IMR-90 (cell line): ENCODE measurements at regions not wholly inside any gene's neighbourhood (a gene's known extent, or its start where the extent isn't known, plus 50 kb on each side); places are given as distances from the start of the nearest gene placed in this dataset.

Source experiments
- ATAC-seq: fragments of 200-7000 bp; cut with Tn5 transposase; 2 replicates; pipeline ENCODE4 v1.9.1; 2020; ENCODE audit warnings: low read depth, mild to moderate bottlenecking, moderate library complexity
- BruUV-seq: library from RNA; stranded (reverse); fragments of 400-500 nt; replicated peaks from 2 replicates; lab custom pipeline; 2021; lab: Mats Ljungman, UMichigan
- CTCF ChIA-PET: fragments of 300-600 bp; formaldehyde crosslinking; extraction: SDS; loops from one replicate; lab custom pipeline; 2021; ENCODE audit warnings: antibody characterized with exemption; lab: Yijun Ruan, JAX
- POLR2A ChIA-PET: fragments of 300-600 bp; sonication (Branson Sonifier 250); formaldehyde crosslinking; loops from one replicate; lab custom pipeline; 2022; ENCODE audit warnings: antibody characterized with exemption; ENCODE audit not compliant: unreplicated experiment; lab: Charles Lee
- DNase-seq: peaks from one replicate; pipeline ENCODE4 v3.0.0; 2013
- H2AFZ ChIP-seq: replicated peaks from 2 replicates; pipeline ENCODE3; 2013; ENCODE audit warnings: low read length, mild to moderate bottlenecking; ENCODE audit not compliant: poor library complexity
- H2AK5ac ChIP-seq: 2 replicates; pipeline ENCODE4 v1.6.1; 2013; ENCODE audit warnings: low read depth, low read length, inconsistent platforms
- H2AK9ac ChIP-seq: replicated peaks from 2 replicates; pipeline ENCODE3; 2013; ENCODE audit warnings: mild to moderate bottlenecking, low read depth, low read length, moderate library complexity; ENCODE audit not compliant: poor library complexity
- H2BK120ac ChIP-seq: 2 replicates; pipeline ENCODE4 v1.6.1; 2013; ENCODE audit warnings: low read depth, low read length, inconsistent platforms
- H2BK15ac ChIP-seq: 3 replicates; pipeline ENCODE4 v1.6.1; 2013; ENCODE audit warnings: low read depth, low read length, inconsistent platforms
- H2BK20ac ChIP-seq: 2 replicates; pipeline ENCODE4 v1.6.1; 2013; ENCODE audit warnings: low read depth, mild to moderate bottlenecking, inconsistent platforms, low read length, moderate library complexity
- H2BK5ac ChIP-seq: 2 replicates; pipeline ENCODE4 v1.6.1; 2013; ENCODE audit warnings: mild to moderate bottlenecking, low read depth, low read length, inconsistent platforms; ENCODE audit not compliant: poor library complexity, severe bottlenecking
- H3K14ac ChIP-seq: replicated peaks from 2 replicates; pipeline ENCODE4 v1.6.1; 2013; ENCODE audit warnings: low read depth, low read length, inconsistent platforms
- H3K18ac ChIP-seq: 2 replicates; pipeline ENCODE4 v1.6.1; 2013; ENCODE audit warnings: low read depth, low read length, control low read depth
- H3K23ac ChIP-seq: 2 replicates; pipeline ENCODE4 v1.6.1; 2013; ENCODE audit warnings: low read depth, low read length, inconsistent platforms
- H3K27ac ChIP-seq: 2 replicates; pipeline ENCODE4 v1.5.1; 2013; ENCODE audit warnings: mild to moderate bottlenecking, control low read depth, low read length; ENCODE audit not compliant: insufficient read depth
- H3K27me3 ChIP-seq: 2 replicates; pipeline ENCODE4 v1.6.1; 2013; ENCODE audit warnings: low read length; ENCODE audit not compliant: control insufficient read depth, insufficient read depth
- H3K36me3 ChIP-seq: 2 replicates; pipeline ENCODE4 v1.6.1; 2013; ENCODE audit warnings: low read length, mixed read lengths; ENCODE audit not compliant: control insufficient read depth, insufficient read depth
- H3K4ac ChIP-seq: 2 replicates; pipeline ENCODE4 v1.6.1; 2013; ENCODE audit warnings: low read depth, low read length, inconsistent platforms
- H3K4me1 ChIP-seq: 2 replicates; pipeline ENCODE4 v1.6.1; 2013; ENCODE audit warnings: low read length, mixed read lengths; ENCODE audit not compliant: control insufficient read depth, insufficient read depth
- H3K4me2 ChIP-seq: 2 replicates; pipeline ENCODE4 v1.6.1; 2013; ENCODE audit warnings: low read depth, mild to moderate bottlenecking, control low read depth, low read length, moderate library complexity
- H3K4me3 ChIP-seq: 2 replicates; pipeline ENCODE4 v1.5.1; 2013; ENCODE audit warnings: low read depth, mild to moderate bottlenecking, control low read depth, low read length, moderate library complexity; ENCODE audit not compliant: insufficient read depth
- H3K56ac ChIP-seq: 2 replicates; pipeline ENCODE4 v1.6.1; 2013; ENCODE audit warnings: low read length, inconsistent platforms; ENCODE audit not compliant: insufficient read depth; ENCODE audit errors: extremely low read depth
- H3K79me1 ChIP-seq, 2 experiments: 2 replicates each; pipeline ENCODE4 v1.6.1; 2013; ENCODE audit warnings: low read length in 2 of 2, inconsistent platforms in 1 of 2, low read depth in 1 of 2
- H3K9ac ChIP-seq: 2 replicates; pipeline ENCODE4 v1.6.1; 2013; ENCODE audit warnings: low read depth, low read length, control low read depth
- H3K9me1 ChIP-seq: 2 replicates; pipeline ENCODE4 v1.6.1; 2013; ENCODE audit warnings: low read length, inconsistent platforms; ENCODE audit not compliant: insufficient read depth
- H3K9me3 ChIP-seq: 2 replicates; pipeline ENCODE4 v1.6.1; 2013; ENCODE audit warnings: low read length; ENCODE audit not compliant: control insufficient read depth, insufficient read depth
- H4K20me1 ChIP-seq: 2 replicates; pipeline ENCODE4 v1.6.1; 2013; ENCODE audit warnings: low read length, inconsistent platforms; ENCODE audit not compliant: insufficient read depth
- H4K5ac ChIP-seq: 2 replicates; pipeline ENCODE4 v1.6.1; 2013; ENCODE audit warnings: mild to moderate bottlenecking, low read depth, low read length, control low read depth
- H4K8ac ChIP-seq, 2 experiments: 2 replicates each; pipeline ENCODE4 v1.6.1; 2013; ENCODE audit warnings: low read depth in 2 of 2, low read length in 2 of 2, control low read depth in 1 of 2, inconsistent platforms in 1 of 2
- H4K91ac ChIP-seq: 2 replicates; pipeline ENCODE4 v1.6.1; 2013; ENCODE audit warnings: low read depth, low read length, inconsistent platforms; ENCODE audit not compliant: insufficient read depth
- BHLHE40 ChIP-seq: fragments of 150-350 bp; IDR thresholded peaks from 2 replicates; pipeline ENCODE4 v1.6.1; 2016; ENCODE audit warnings: mild to moderate bottlenecking, low read depth, low read length
- CEBPB ChIP-seq: IDR thresholded peaks from 2 replicates; pipeline ENCODE4 v1.6.1; 2012; ENCODE audit warnings: low read depth, low read length, improper control_type of control experiment
- CHD1 ChIP-seq: IDR thresholded peaks from 2 replicates; pipeline ENCODE4 v1.6.1; 2012; ENCODE audit warnings: low read depth, low read length, improper control_type of control experiment
- FOS ChIP-seq: fragments of 150-350 bp; IDR thresholded peaks from 2 replicates; pipeline ENCODE4 v1.6.1; 2016; ENCODE audit warnings: low read depth, low read length
- MAZ ChIP-seq: IDR thresholded peaks from 2 replicates; pipeline ENCODE4 v1.6.1; 2012; ENCODE audit warnings: low read depth, mild to moderate bottlenecking, low read length, improper control_type of control experiment, moderate library complexity, borderline replicate concordance
- MXI1 ChIP-seq: IDR thresholded peaks from 2 replicates; pipeline ENCODE4 v1.6.1; 2012; ENCODE audit warnings: low read depth, mild to moderate bottlenecking, low read length, moderate library complexity, borderline replicate concordance
- RAD21 ChIP-seq: IDR thresholded peaks from 2 replicates; pipeline ENCODE4 v1.6.1; 2012; ENCODE audit warnings: low read length, improper control_type of control experiment
- RCOR1 ChIP-seq: IDR thresholded peaks from 2 replicates; pipeline ENCODE4 v1.6.1; 2012; ENCODE audit warnings: mild to moderate bottlenecking, low read length, improper control_type of control experiment; ENCODE audit not compliant: insufficient replicate concordance
- RFX5 ChIP-seq: IDR thresholded peaks from 2 replicates; pipeline ENCODE4 v1.8.0; 2012; ENCODE audit warnings: low read depth, mild to moderate bottlenecking, low read length, moderate library complexity
- WGBS, 2 experiments: methylation state at CpG; one replicate each; pipeline versions ENCODE4 v1.1.5 to v1.1.7; 2013; ENCODE audit warnings: missing lambda C conversion rate in 2 of 2; ENCODE audit not compliant: insufficient read length in 1 of 2; ENCODE audit errors: extremely low coverage in 2 of 2; 5-methylcytosine and 5-hydroxymethylcytosine counted together
- dilution Hi-C: fragments of 300-500 bp; cut with HindIII; formaldehyde crosslinking; loops from one replicate; pipeline ENCODE4 v1.14.3; 2018; ENCODE audit warnings: low sequenced_read_pairs; ENCODE audit not compliant: unreplicated experiment
- in situ Hi-C: fragments of 300-500 bp; cut with MboI; formaldehyde crosslinking; loops from 3 replicates; pipeline ENCODE4 v1.14.3; 2019; ENCODE audit warnings: low sequenced_read_pairs, inconsistent platforms, mixed read lengths
- intact Hi-C: fragments of 100-400 bp; cut with micrococcal nuclease; formaldehyde crosslinking; loops from 2 replicates; pipeline ENCODE4 v1.10.0; 2022
- TF ChIP-seq, protein P1 (sequence below): fragments of 150-350 bp; IDR thresholded peaks from 2 replicates; pipeline ENCODE4 v1.6.1; 2016; ENCODE audit warnings: low read depth, mild to moderate bottlenecking, low read length, moderate library complexity, borderline replicate concordance
- TF ChIP-seq, protein P2 (sequence below): conservative IDR thresholded peaks from 2 replicates; pipeline ENCODE4 v1.5.1; 2012; ENCODE audit warnings: mild to moderate bottlenecking, low read depth, low read length, improper control_type of control experiment

DNA sequence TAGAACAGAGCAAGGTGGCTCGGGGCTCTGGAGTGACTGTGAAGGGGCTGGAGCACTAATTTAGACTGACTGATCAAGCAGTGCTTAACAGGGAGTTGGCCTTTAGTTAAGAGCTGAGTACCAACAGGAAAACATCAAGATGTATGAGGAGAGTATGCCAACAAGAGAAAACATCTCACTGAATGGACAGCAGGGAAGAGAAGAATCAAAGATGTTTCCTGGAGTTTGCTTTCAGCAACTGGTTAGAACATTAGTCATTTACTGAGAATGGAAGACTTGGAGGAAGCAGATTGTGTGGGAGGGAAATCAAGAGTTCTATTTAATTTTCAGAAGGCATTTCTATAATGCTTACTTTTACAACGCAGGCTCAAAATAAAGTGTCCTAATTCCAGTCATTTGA is 259.3 kb downstream of the ADAMTS20 start:
- H2BK120ac ChIP-seq, result peak overlapping the region; percentile 97
- no peaks in the 10 kb centered on the region for H3K36me3 ChIP-seq
- H3K79me1 ChIP-seq, result peaks cover 0 to 3% of the 10 kb centered on the region in 2 experiments; a peak in 1 of 4 replicates
- ChIA-PET POLR2A (no interaction called here), CTCF (no interaction called here)
- peak overlapping the region; percentile 95 to 96 for H4K8ac ChIP-seq
- H3K23ac ChIP-seq, result peak overlapping the region; percentile 57; the same call in 1 of the 2 replicates
- H2AK9ac ChIP-seq, result peak overlapping the region; percentile 68
- peak overlapping the region; percentile 90 for H3K18ac ChIP-seq
- in situ Hi-C loops, result loop anchor here (25.0 kb wide), 1 partner anchor 955 kb away; the partner anchor contains the start of genes PPHLN1 and ZCRB1
- peak overlapping the region; percentile 86; the same call in 1 of the 2 replicates for H4K5ac ChIP-seq
- peak overlapping the region; percentile 97 for H2BK20ac ChIP-seq
- no peaks in the 10 kb centered on the region for H3K9me3 ChIP-seq
- no peaks in the 10 kb centered on the region for H4K20me1 ChIP-seq
- WGBS, 2 experiments, result 100% methylated on average over 1 of the region's 2 CpGs; no CpG with 5 or more reads in 1 of the 2 experiments
- H2AFZ ChIP-seq, result no peak overlapping the region
- H2BK15ac ChIP-seq, result peak overlapping the region; percentile 100
- no peak overlapping the region for H3K4me3 ChIP-seq
- dilution Hi-C loops, result no loop called here
- H3K9me1 ChIP-seq, result peaks cover 4% of the 10 kb centered on the region
- BruUV-seq, result no TSS peak
- peak overlapping the region; percentile 86 for H3K56ac ChIP-seq
- peak overlapping the region; percentile 96 for H3K4ac ChIP-seq
- peak overlapping the region; percentile 97 for H3K27ac ChIP-seq
- H3K27me3 ChIP-seq, result no peaks in the 10 kb centered on the region
- ATAC-seq, result peak; percentile 63
- peak overlapping the region; percentile 93 for H3K14ac ChIP-seq
- H2AK5ac ChIP-seq, result peak overlapping the region; percentile 95
- peak overlapping the region; percentile 99 for H2BK5ac ChIP-seq
- peak overlapping the region; percentile 95 for H4K91ac ChIP-seq
- DNase-seq, result peak; percentile 79
- H3K4me1 ChIP-seq, result peaks cover 23% of the 10 kb centered on the region
- TF ChIP-seq CEBPB, result no peak
- TF ChIP-seq, protein P1, sequence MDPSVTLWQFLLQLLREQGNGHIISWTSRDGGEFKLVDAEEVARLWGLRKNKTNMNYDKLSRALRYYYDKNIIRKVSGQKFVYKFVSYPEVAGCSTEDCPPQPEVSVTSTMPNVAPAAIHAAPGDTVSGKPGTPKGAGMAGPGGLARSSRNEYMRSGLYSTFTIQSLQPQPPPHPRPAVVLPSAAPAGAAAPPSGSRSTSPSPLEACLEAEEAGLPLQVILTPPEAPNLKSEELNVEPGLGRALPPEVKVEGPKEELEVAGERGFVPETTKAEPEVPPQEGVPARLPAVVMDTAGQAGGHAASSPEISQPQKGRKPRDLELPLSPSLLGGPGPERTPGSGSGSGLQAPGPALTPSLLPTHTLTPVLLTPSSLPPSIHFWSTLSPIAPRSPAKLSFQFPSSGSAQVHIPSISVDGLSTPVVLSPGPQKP, result no peak
- TF ChIP-seq BHLHE40, result no peak
- no peak for TF ChIP-seq RAD21
- TF ChIP-seq MAZ, result no peak
- no peak for TF ChIP-seq RFX5
- no peak for TF ChIP-seq CHD1
- TF ChIP-seq, protein P2, sequence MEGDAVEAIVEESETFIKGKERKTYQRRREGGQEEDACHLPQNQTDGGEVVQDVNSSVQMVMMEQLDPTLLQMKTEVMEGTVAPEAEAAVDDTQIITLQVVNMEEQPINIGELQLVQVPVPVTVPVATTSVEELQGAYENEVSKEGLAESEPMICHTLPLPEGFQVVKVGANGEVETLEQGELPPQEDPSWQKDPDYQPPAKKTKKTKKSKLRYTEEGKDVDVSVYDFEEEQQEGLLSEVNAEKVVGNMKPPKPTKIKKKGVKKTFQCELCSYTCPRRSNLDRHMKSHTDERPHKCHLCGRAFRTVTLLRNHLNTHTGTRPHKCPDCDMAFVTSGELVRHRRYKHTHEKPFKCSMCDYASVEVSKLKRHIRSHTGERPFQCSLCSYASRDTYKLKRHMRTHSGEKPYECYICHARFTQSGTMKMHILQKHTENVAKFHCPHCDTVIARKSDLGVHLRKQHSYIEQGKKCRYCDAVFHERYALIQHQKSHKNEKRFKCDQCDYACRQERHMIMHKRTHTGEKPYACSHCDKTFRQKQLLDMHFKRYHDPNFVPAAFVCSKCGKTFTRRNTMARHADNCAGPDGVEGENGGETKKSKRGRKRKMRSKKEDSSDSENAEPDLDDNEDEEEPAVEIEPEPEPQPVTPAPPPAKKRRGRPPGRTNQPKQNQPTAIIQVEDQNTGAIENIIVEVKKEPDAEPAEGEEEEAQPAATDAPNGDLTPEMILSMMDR, result no peak
- TF ChIP-seq FOS, result no peak
- TF ChIP-seq RCOR1, result no peak
- no peak for TF ChIP-seq MXI1
- peak overlapping the region; percentile 55; the same call in 1 of the 2 replicates for H3K9ac ChIP-seq
- intact Hi-C loops, result loop anchor here (1.0 kb wide), 1 partner anchor 14 kb away; no protein-coding TSS in a partner anchor
- H3K4me2 ChIP-seq, result peak overlapping the region; percentile 5; the same call in 1 of the 2 replicates
